ENCODE measurements at regions not wholly inside any gene's neighbourhood (a gene's known extent, or its start where the extent isn't known, plus 50 kb on each side); places are given as distances from the start of the nearest gene placed in this dataset.

DNA sequence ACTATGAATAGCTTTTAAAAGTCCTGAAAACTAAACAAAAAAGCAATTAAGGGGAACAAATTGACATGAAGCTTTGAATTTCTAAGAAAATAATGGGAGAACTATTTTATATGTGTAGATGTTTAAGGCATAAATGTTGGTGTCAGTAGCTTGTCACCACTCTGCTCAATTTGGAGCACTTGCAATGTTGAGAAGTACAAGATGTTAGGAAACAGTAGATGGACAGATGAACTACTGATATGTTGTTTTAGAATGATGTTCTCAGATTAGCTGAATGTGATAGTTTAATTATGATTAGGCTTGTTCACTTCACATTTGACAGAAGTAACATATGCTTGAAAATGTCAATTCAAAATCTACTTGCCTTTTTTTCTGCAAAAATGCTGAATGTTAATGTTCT is 525.7 kb upstream of the IGFBP7 start:
- TF ChIP-seq POLR2A (IDR thresholded peaks at IDR 0.05) = no peak
- TF ChIP-seq, protein P1, sequence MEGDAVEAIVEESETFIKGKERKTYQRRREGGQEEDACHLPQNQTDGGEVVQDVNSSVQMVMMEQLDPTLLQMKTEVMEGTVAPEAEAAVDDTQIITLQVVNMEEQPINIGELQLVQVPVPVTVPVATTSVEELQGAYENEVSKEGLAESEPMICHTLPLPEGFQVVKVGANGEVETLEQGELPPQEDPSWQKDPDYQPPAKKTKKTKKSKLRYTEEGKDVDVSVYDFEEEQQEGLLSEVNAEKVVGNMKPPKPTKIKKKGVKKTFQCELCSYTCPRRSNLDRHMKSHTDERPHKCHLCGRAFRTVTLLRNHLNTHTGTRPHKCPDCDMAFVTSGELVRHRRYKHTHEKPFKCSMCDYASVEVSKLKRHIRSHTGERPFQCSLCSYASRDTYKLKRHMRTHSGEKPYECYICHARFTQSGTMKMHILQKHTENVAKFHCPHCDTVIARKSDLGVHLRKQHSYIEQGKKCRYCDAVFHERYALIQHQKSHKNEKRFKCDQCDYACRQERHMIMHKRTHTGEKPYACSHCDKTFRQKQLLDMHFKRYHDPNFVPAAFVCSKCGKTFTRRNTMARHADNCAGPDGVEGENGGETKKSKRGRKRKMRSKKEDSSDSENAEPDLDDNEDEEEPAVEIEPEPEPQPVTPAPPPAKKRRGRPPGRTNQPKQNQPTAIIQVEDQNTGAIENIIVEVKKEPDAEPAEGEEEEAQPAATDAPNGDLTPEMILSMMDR (IDR thresholded peaks at IDR 0.05) = no peak

Measured in transverse colon (tissue), 3 donors.